HepG2 (cell line): ENCODE measurements at regions not wholly inside any gene's neighbourhood (a gene's known extent, or its start where the extent isn't known, plus 50 kb on each side); places are given as distances from the start of the nearest gene placed in this dataset.

ENCODE experiments used
- BRCA1 ChIP-seq: sonication (generic); formaldehyde crosslinking; IDR thresholded peaks from 2 replicates; pipeline ENCODE4 v1.4.0; 2020; ENCODE audit warnings: missing genetic modification reagents
- RFX5 ChIP-seq: IDR thresholded peaks from 2 replicates; pipeline ENCODE4 v1.6.1; 2011; ENCODE audit warnings: low read depth, low read length, improper control_type of control experiment
- ZNF225 ChIP-seq: sonication (generic); formaldehyde crosslinking; IDR thresholded peaks from 2 replicates; pipeline ENCODE4 v1.4.0; 2020; ENCODE audit warnings: mild to moderate bottlenecking, missing genetic modification reagents

GRCh38 chr6:45830441-45831139 is 185.1 kb downstream of the CLIC5 start:
- TF ChIP-seq ZNF225 (CRISPR knock-in tag) (no peak), BRCA1 (CRISPR knock-in tag) (no peak), RFX5 (no peak)
